SW 1271 (cell line): ENCODE measurements at regions not wholly inside any gene's neighbourhood (a gene's known extent, or its start where the extent isn't known, plus 50 kb on each side); places are given as distances from the start of the nearest gene placed in this dataset.
"Not testable (repeated sequence)": the region's sequence is repeated elsewhere in the genome, so short reads cannot be mapped to it uniquely, and the experiment has no call there.

Source experiments
- DNase-seq, 2 experiments: peaks; one replicate each; lab custom pipeline; 2025; lab: John Stamatoyannopoulos, UW

- DNase-seq = no peak
Measured at GRCh38 chr14:105937253-105938054, 411.1 kb downstream of the TMEM121 start.

- no peak for DNase-seq
Measured at GRCh38 chr14:105938055-105938863, 411.9 kb downstream of the TMEM121 start.

GRCh38 chr14:105938959-105939358, 412.6 kb downstream of the TMEM121 start:
- no peak for DNase-seq

GRCh38 chr14:105939810-105940508, 413.6 kb downstream of the TMEM121 start:
- no peak for DNase-seq

- DNase-seq = no peak
Measured at GRCh38 chr14:105940534-105941225, 414.3 kb downstream of the TMEM121 start.

- DNase-seq = no peak
Measured at GRCh38 chr14:105941226-105942166, 415.1 kb downstream of the TMEM121 start.

- not testable (repeated sequence) for DNase-seq
Measured at GRCh38 chr14:105942725-105943124, 416.3 kb downstream of the TMEM121 start.

- no peak for DNase-seq
Measured at GRCh38 chr14:105943973-105944602, 417.7 kb downstream of the TMEM121 start.

- peak; percentile 69 to 70 for DNase-seq
Measured at GRCh38 chr14:105944632-105945610, 418.5 kb downstream of the TMEM121 start.

- no peak for DNase-seq
Measured at GRCh38 chr14:105945896-105946295, 419.5 kb downstream of the TMEM121 start.

GRCh38 chr14:105947599-105947998, 421.2 kb downstream of the TMEM121 start:
- no peak for DNase-seq

GRCh38 chr14:105948955-105949354, 422.6 kb downstream of the TMEM121 start:
- not testable (repeated sequence) for DNase-seq

- not testable (repeated sequence) for DNase-seq
Measured at GRCh38 chr14:105950364-105950892, 424.0 kb downstream of the TMEM121 start.

- DNase-seq = no peak
Measured at GRCh38 chr14:105951399-105951798, 425.0 kb downstream of the TMEM121 start.

- DNase-seq = no peak
Measured at GRCh38 chr14:105952222-105952621, 425.8 kb downstream of the TMEM121 start.

GRCh38 chr14:105952826-105953225, 426.4 kb downstream of the TMEM121 start:
- no peak for DNase-seq

GRCh38 chr14:105961625-105962024, 435.2 kb downstream of the TMEM121 start:
- DNase-seq = not testable (repeated sequence)

- DNase-seq = no peak
Measured at GRCh38 chr14:105962532-105962931, 436.1 kb downstream of the TMEM121 start.

- DNase-seq = no peak
Measured at GRCh38 chr14:105968291-105968690, 441.9 kb downstream of the TMEM121 start.
